Thyroid gland (tissue), 4 donors: ENCODE measurements at regions not wholly inside any gene's neighbourhood (a gene's known extent, or its start where the extent isn't known, plus 50 kb on each side); places are given as distances from the start of the nearest gene placed in this dataset.

Experiments
- POLR2A ChIP-seq, 2 donors: fragments of 450-650 bp; IDR thresholded peaks; one replicate each; pipeline ENCODE4 v1.6.1; 2017; ENCODE audit warnings: antibody characterized with exemption in 2 of 2, mild to moderate bottlenecking in 2 of 2, moderate library complexity in 1 of 2
- TF ChIP-seq, protein P1 (sequence below), 6 experiments: fragments of 200-600 bp in 3 of 6; fragments of 450-650 bp in 3 of 6; sonication (generic) in 3 of 6; IDR thresholded peaks; one replicate each; pipeline ENCODE4 v1.5.1; 2016 to 2019; ENCODE audit warnings: antibody characterized with exemption in 6 of 6, mild to moderate bottlenecking in 2 of 6, inconsistent platforms in 1 of 6, moderate library complexity in 1 of 6

DNA sequence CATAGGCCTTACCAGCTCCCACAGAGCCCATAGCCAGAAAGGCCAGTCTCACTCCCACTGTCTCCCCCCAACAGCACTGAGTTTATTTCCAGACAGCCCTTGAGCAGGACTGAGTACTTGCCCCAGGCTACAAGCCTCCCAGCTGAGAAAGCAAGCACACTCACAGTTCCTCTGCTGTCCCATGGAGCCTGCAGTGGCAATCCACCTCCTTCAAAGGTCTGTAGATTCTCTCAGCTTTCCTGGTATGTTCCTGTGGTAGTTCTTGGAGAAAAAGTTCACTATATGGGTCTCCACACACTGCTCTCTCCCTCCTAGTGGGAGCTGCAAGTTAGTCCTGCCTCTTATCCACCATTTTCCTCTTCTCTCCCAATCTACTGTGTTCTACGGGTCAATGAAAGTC is 728.7 kb downstream of the DIAPH3 start:
- TF ChIP-seq, protein P1, sequence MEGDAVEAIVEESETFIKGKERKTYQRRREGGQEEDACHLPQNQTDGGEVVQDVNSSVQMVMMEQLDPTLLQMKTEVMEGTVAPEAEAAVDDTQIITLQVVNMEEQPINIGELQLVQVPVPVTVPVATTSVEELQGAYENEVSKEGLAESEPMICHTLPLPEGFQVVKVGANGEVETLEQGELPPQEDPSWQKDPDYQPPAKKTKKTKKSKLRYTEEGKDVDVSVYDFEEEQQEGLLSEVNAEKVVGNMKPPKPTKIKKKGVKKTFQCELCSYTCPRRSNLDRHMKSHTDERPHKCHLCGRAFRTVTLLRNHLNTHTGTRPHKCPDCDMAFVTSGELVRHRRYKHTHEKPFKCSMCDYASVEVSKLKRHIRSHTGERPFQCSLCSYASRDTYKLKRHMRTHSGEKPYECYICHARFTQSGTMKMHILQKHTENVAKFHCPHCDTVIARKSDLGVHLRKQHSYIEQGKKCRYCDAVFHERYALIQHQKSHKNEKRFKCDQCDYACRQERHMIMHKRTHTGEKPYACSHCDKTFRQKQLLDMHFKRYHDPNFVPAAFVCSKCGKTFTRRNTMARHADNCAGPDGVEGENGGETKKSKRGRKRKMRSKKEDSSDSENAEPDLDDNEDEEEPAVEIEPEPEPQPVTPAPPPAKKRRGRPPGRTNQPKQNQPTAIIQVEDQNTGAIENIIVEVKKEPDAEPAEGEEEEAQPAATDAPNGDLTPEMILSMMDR (IDR thresholded peaks at IDR 0.05) = no peak
- no peak for TF ChIP-seq POLR2A (IDR thresholded peaks at IDR 0.05)
